PC-3 (cell line): ENCODE measurements at regions not wholly inside any gene's neighbourhood (a gene's known extent, or its start where the extent isn't known, plus 50 kb on each side); places are given as distances from the start of the nearest gene placed in this dataset.

Experiments used
- ATAC-seq: fragments of 200-7000 bp; cut with Tn5 transposase; 2 replicates; pipeline ENCODE4 v1.9.1; 2020; ENCODE audit warnings: mild to moderate bottlenecking, moderate library complexity
- BruUV-seq: library from RNA; stranded (reverse); fragments of 400-500 nt; replicated peaks from 2 replicates; lab custom pipeline; 2021; lab: Mats Ljungman, UMichigan
- CTCF ChIA-PET: fragments of 300-600 bp; sonication (Branson Sonifier 250); formaldehyde crosslinking; loops from one replicate; lab custom pipeline; 2022; ENCODE audit warnings: antibody characterized with exemption; lab: Charles Lee
- POLR2A ChIA-PET: fragments of 300-600 bp; sonication (Branson Sonifier 250); formaldehyde crosslinking; loops from one replicate; lab custom pipeline; 2022; ENCODE audit warnings: antibody characterized with exemption; ENCODE audit not compliant: unreplicated experiment; lab: Charles Lee
- DNase-seq: peaks from one replicate; pipeline ENCODE4 v3.0.0-alpha.2; 2015
- H2AFZ ChIP-seq: fragments of 300-600 bp; sonication (generic); 2 replicates; pipeline ENCODE4 v1.6.0; 2016; ENCODE audit warnings: antibody characterized with exemption, low read length
- H3F3A ChIP-seq: fragments of 300-600 bp; sonication (generic); one replicate; pipeline ENCODE4 v1.6.0; 2017; ENCODE audit warnings: antibody characterized with exemption, low read length, control low read depth, mild to moderate bottlenecking; ENCODE audit not compliant: unreplicated experiment
- H3K27ac ChIP-seq: fragments of 300-600 bp; sonication (generic); 2 replicates; pipeline ENCODE4 v1.5.1; 2016; ENCODE audit warnings: mild to moderate bottlenecking, low read length
- H3K27me3 ChIP-seq: fragments of 300-600 bp; sonication (generic); 2 replicates; pipeline ENCODE4 v1.6.1; 2016; ENCODE audit warnings: low read length, mixed read lengths
- H3K36me3 ChIP-seq: fragments of 300-600 bp; sonication (generic); 2 replicates; pipeline ENCODE4 v1.6.1; 2016; ENCODE audit warnings: low read depth, mixed run types, low read length, mixed read lengths
- H3K4me1 ChIP-seq: fragments of 300-600 bp; sonication (generic); 2 replicates; pipeline ENCODE4 v1.5.1; 2016; ENCODE audit warnings: low read length; ENCODE audit not compliant: insufficient read depth
- H3K4me2 ChIP-seq: fragments of 300-600 bp; sonication (generic); 2 replicates; pipeline ENCODE4 v1.6.0; 2016; ENCODE audit warnings: low read length
- H3K4me3 ChIP-seq: fragments of 300-600 bp; sonication (generic); 2 replicates; pipeline ENCODE4 v1.5.1; 2016; ENCODE audit warnings: mild to moderate bottlenecking, low read length, mixed read lengths
- H3K79me2 ChIP-seq: fragments of 300-600 bp; sonication (generic); 2 replicates; pipeline ENCODE4 v1.6.1; 2017; ENCODE audit warnings: low read length, mixed read lengths
- H3K9ac ChIP-seq: fragments of 300-600 bp; sonication (generic); 2 replicates; pipeline ENCODE4 v1.6.0; 2016; ENCODE audit warnings: mild to moderate bottlenecking, low read length
- H3K9me2 ChIP-seq: fragments of 300-600 bp; sonication (generic); replicated peaks from 2 replicates; pipeline ENCODE4 v1.6.1; 2016; ENCODE audit warnings: mixed run types, low read length, mixed read lengths
- H3K9me3 ChIP-seq: fragments of 300-600 bp; sonication (generic); 2 replicates; pipeline ENCODE4 v1.6.1; 2016; ENCODE audit warnings: low read length, mixed read lengths
- H4K20me1 ChIP-seq: fragments of 300-600 bp; sonication (generic); 2 replicates; pipeline ENCODE4 v1.6.1; 2016; ENCODE audit warnings: low read length, mixed read lengths
- EZH2 ChIP-seq: fragments of 300-600 bp; sonication (generic); IDR thresholded peaks from one replicate; pipeline ENCODE4 v1.6.1; 2017; ENCODE audit warnings: antibody characterized with exemption, mild to moderate bottlenecking, low read length; ENCODE audit not compliant: unreplicated experiment
- EZH2phosphoT487 ChIP-seq: fragments of 300-600 bp; sonication (generic); IDR thresholded peaks from 2 replicates; pipeline ENCODE4 v1.6.1; 2018; ENCODE audit warnings: mild to moderate bottlenecking, antibody characterized with exemption, low read length, borderline replicate concordance
- intact Hi-C: fragments of 100-400 bp; cut with micrococcal nuclease; formaldehyde crosslinking; loops from 2 replicates; pipeline ENCODE4 v1.9.0; 2023
- TF ChIP-seq, protein P1 (sequence below): fragments of 300-600 bp; sonication (generic); conservative IDR thresholded peaks from 2 replicates; pipeline ENCODE4 v1.5.1; 2017; ENCODE audit warnings: antibody characterized with exemption, low read depth, mild to moderate bottlenecking, low read length

DNA sequence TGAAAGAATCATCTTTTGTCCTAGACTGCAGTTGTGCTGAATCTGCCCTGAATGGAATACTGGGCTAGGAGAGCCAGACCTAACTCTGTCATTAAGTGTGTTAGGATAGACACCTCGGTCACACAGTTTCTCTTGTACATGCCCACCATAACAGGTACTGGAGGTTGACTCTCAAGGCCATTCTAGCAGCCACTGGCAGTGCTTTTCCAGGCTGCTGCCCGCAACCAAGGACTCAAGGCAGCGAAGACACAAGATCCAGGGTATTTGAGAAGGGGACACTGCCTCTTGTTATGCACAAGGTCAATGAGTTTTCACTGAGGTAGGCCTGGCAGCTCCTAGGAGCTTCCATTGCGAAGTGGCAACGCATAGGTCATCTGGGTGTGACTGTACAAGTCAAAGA lies 70.6 kb upstream of the ZNF746 start:
- no peak overlapping the region for H3K4me2 ChIP-seq
- TF ChIP-seq EZH2phosphoT487 (no peak), EZH2 (no peak)
- TF ChIP-seq, protein P1, sequence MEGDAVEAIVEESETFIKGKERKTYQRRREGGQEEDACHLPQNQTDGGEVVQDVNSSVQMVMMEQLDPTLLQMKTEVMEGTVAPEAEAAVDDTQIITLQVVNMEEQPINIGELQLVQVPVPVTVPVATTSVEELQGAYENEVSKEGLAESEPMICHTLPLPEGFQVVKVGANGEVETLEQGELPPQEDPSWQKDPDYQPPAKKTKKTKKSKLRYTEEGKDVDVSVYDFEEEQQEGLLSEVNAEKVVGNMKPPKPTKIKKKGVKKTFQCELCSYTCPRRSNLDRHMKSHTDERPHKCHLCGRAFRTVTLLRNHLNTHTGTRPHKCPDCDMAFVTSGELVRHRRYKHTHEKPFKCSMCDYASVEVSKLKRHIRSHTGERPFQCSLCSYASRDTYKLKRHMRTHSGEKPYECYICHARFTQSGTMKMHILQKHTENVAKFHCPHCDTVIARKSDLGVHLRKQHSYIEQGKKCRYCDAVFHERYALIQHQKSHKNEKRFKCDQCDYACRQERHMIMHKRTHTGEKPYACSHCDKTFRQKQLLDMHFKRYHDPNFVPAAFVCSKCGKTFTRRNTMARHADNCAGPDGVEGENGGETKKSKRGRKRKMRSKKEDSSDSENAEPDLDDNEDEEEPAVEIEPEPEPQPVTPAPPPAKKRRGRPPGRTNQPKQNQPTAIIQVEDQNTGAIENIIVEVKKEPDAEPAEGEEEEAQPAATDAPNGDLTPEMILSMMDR = no peak
- no peak overlapping the region for H2AFZ ChIP-seq
- ChIA-PET CTCF (no interaction called here), POLR2A (no interaction called here)
- BruUV-seq = no TSS peak
- DNase-seq (no peak), ATAC-seq (no peak)
- no peaks in the 10 kb centered on the region for H3K4me1 ChIP-seq
- intact Hi-C loops = no loop called here
- H3K36me3 ChIP-seq = peaks cover 31% of the 10 kb centered on the region
- no peaks in the 10 kb centered on the region for H4K20me1 ChIP-seq
- H3K27me3 ChIP-seq = no peaks in the 10 kb centered on the region
- no peaks in the 10 kb centered on the region for H3K79me2 ChIP-seq
- H3F3A ChIP-seq = no peaks in the 10 kb centered on the region
- no peak overlapping the region for H3K4me3 ChIP-seq
- no peaks in the 10 kb centered on the region for H3K9me2 ChIP-seq
- H3K9ac ChIP-seq = no peak overlapping the region
- H3K27ac ChIP-seq = no peak overlapping the region
- 0 out of 2 replicates have a peak, but pooled peaks cover 6% of the 10 kb centered on the region for H3K9me3 ChIP-seq

DNA sequence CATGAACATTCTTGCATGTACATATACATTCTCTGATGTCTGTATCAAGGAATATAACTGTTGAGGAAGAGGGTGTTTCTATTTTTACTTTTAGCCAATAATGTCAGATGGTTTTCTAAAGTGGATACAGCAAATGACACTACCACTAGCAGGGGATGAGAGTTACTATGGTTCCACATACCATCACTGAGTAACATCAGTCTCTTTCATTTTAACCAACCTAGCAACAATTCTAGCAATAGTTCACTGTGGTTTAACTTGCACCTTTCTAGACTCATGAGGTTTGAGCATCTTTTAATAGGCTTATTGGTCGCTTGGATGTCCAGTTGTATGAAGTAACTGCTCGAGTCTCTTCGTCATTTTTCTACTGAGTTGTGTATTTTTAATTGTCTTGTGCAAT lies 68.5 kb upstream of the ZNF746 start:
- ATAC-seq (no peak), DNase-seq (no peak)
- Histone ChIP-seq H3K79me2 (no peaks in the 10 kb centered on the region), H4K20me1 (no peaks in the 10 kb centered on the region), H2AFZ (no peak overlapping the region), H3K36me3 (peaks cover 31% of the 10 kb centered on the region), H3F3A (no peaks in the 10 kb centered on the region), H3K4me2 (no peak overlapping the region), H3K9me3 (0 out of 2 replicates have a peak, but pooled peaks cover 6% of the 10 kb centered on the region), H3K4me1 (no peaks in the 10 kb centered on the region), H3K9ac (no peak overlapping the region), H3K27me3 (no peaks in the 10 kb centered on the region), H3K4me3 (no peak overlapping the region), H3K9me2 (no peaks in the 10 kb centered on the region), H3K27ac (no peak overlapping the region)
- TF ChIP-seq EZH2 (no peak), EZH2phosphoT487 (no peak)
- TF ChIP-seq, protein P1 = no peak
- no TSS peak for BruUV-seq
- ChIA-PET POLR2A (no interaction called here), CTCF (no interaction called here)
- intact Hi-C loops = no loop called here

DNA sequence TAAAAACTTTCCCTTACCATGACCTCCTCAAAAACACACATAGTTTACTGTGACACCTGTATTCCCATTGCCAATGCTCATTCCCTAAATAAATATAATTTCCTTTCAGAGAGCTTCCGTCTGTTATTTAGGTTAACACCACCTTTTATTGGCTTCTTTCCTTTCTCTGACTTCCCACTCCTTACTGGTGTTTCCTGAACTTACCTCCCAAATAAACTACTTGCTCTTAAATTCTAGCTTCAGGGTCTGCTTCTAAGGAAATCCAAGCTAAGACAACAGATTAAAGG lies 67.4 kb upstream of the ZNF746 start:
- Histone ChIP-seq H3K9me2 (no peaks in the 10 kb centered on the region), H3K4me3 (no peak overlapping the region), H4K20me1 (no peaks in the 10 kb centered on the region), H3K9me3 (0 out of 2 replicates have a peak, but pooled peaks cover 6% of the 10 kb centered on the region), H3K36me3 (peaks cover 28% of the 10 kb centered on the region), H3K27me3 (no peaks in the 10 kb centered on the region), H3K79me2 (no peaks in the 10 kb centered on the region), H3K4me1 (peaks cover 4% of the 10 kb centered on the region; the same call in 1 of the 2 replicates), H2AFZ (no peak overlapping the region), H3K4me2 (no peak overlapping the region), H3F3A (no peaks in the 10 kb centered on the region), H3K27ac (no peak overlapping the region), H3K9ac (no peak overlapping the region)
- intact Hi-C loops = no loop called here
- BruUV-seq = no TSS peak
- ATAC-seq (no peak), DNase-seq (no peak)
- POLR2A ChIA-PET = no interaction called here
- TF ChIP-seq EZH2 = no peak
- TF ChIP-seq EZH2phosphoT487 = no peak
- TF ChIP-seq, protein P1 = no peak
- CTCF ChIA-PET = no interaction called here
